GM12878 (cell line): ENCODE measurements at regions not wholly inside any gene's neighbourhood (a gene's known extent, or its start where the extent isn't known, plus 50 kb on each side); places are given as distances from the start of the nearest gene placed in this dataset.
"Not testable (repeated sequence)": the region's sequence is repeated elsewhere in the genome, so short reads cannot be mapped to it uniquely, and the experiment has no call there.

Experiments used
- CEBPB ChIP-seq, 2 experiments: fragments of 150-350 bp in 1 of 2; IDR thresholded peaks; 2 replicates each; pipeline ENCODE4 v1.6.1; 2012 to 2014; ENCODE audit warnings: low read depth in 2 of 2, low read length in 2 of 2, borderline replicate concordance in 1 of 2, inconsistent platforms in 1 of 2
- CTCF ChIP-seq, 3 experiments: IDR thresholded peaks in 2 of 3; conservative IDR thresholded peaks in 1 of 3; 2 replicates each; pipeline ENCODE4 v1.5.1; 2011; ENCODE audit warnings: low read depth in 3 of 3, low read length in 3 of 3, mild to moderate bottlenecking in 3 of 3, control low read depth in 2 of 3, moderate library complexity in 2 of 3, inconsistent platforms in 1 of 3, mixed read lengths in 1 of 3; ENCODE audit not compliant: control insufficient read depth in 2 of 3, insufficient read depth in 1 of 3; ENCODE audit errors: extremely low read depth in 1 of 3

GRCh38 chr5:42981015-42981414 is 59.1 kb downstream of the ANXA2R start:
- TF ChIP-seq CEBPB (IDR thresholded peaks at IDR 0.05; ENCODE audit: borderline replicate concordance in 1 of 2, low read depth in 2 of 2, low read length in 2 of 2); CTCF (IDR thresholded peaks at IDR 0.05 in 2 of 3, conservative IDR thresholded peaks at IDR 0.05 in 1 of 3; ENCODE audit: control insufficient read depth in 2 of 3, extremely low read depth in 1 of 3, insufficient read depth in 1 of 3, low read depth in 3 of 3, low read length in 3 of 3): not testable (repeated sequence)
